ENCODE measurements at regions not wholly inside any gene's neighbourhood (a gene's known extent, or its start where the extent isn't known, plus 50 kb on each side); places are given as distances from the start of the nearest gene placed in this dataset.
"Not testable (repeated sequence)": the region's sequence is repeated elsewhere in the genome, so short reads cannot be mapped to it uniquely, and the experiment has no call there.

DNA sequence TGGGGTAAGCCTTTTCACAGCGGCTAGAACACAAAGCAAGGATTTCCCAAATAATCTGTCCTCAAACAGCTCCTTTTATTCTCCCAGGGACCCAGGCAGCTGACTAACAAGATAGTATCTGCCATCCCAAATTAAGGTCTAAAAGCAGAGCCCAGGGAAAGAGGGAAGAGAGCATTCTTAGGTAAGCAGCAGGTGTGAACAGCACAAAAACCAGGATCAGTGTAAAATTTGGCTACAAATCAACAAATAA lies 79.9 kb downstream of the RBMXL2 start:
- H3K27ac ChIP-seq, result no peak overlapping the region
- H3K4me1 ChIP-seq, result no peaks in the 10 kb centered on the region
- DNase-seq, result no peak
- ATAC-seq, result no peak
- no peak for TF ChIP-seq CTCF (IDR thresholded peaks at IDR 0.05)
- intact Hi-C loops (cut with DNase I), result no loop called here
- no peaks in the 10 kb centered on the region for H3K27me3 ChIP-seq
- H3K36me3 ChIP-seq, result no peaks in the 10 kb centered on the region
- no peak overlapping the region for H3K4me3 ChIP-seq
- no peaks in the 10 kb centered on the region for H3K9me3 ChIP-seq

DNA sequence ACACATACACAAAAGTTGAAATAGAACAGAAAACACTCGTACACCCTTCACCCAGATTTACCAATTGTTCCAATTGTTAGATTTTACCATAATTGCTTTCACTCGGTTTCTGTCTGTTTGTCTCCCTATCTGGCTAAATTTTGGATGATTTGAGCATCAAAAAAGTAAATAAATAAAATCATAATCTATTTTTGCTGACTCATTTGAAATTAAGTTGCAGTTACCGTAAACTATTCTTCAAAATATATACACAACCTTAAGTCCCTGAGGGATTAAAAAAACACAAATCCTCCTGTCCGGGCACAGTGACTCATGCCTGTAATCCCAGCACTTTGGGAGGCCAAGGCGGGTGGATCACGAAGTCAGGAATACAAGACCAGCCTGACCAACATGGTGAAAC lies 81.3 kb upstream of the SYT9 start:
- Histone ChIP-seq H3K4me1 (no peaks in the 10 kb centered on the region), H3K27ac (no peak overlapping the region), H3K36me3 (no peaks in the 10 kb centered on the region), H3K27me3 (no peaks in the 10 kb centered on the region), H3K4me3 (no peak overlapping the region), H3K9me3 (no peaks in the 10 kb centered on the region)
- DNase-seq, result no peak
- no peak for TF ChIP-seq CTCF (IDR thresholded peaks at IDR 0.05)
- no peak for ATAC-seq
- intact Hi-C loops (cut with DNase I), result no loop called here

DNA sequence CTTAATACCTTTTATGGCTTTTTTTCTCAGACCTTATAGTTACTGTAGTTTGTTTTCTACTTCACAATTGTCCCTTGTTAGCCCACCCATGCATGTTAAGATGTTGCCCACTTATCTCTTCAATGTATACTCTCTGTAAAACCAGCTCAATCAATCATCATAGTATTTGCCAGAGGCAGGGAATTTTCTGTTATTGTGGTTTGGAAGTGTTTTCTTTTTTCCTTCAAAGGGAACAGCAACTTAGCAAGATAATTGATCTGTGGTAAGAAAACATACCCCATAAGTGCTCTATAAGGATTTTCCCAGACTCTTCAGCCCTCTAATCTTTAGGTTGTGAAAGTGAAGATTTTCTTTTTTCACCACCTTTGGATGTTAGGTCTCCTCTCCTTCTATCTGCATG lies 76.7 kb upstream of the SYT9 start:
- no peaks in the 10 kb centered on the region for H3K9me3 ChIP-seq
- H3K4me3 ChIP-seq, result no peak overlapping the region
- H3K27ac ChIP-seq, result no peak overlapping the region
- H3K4me1 ChIP-seq, result no peaks in the 10 kb centered on the region
- no peaks in the 10 kb centered on the region for H3K36me3 ChIP-seq
- no peaks in the 10 kb centered on the region for H3K27me3 ChIP-seq
- ATAC-seq (no peak), DNase-seq (no peak)
- TF ChIP-seq CTCF (IDR thresholded peaks at IDR 0.05), result no peak
- intact Hi-C loops (cut with DNase I), result no loop called here

DNA sequence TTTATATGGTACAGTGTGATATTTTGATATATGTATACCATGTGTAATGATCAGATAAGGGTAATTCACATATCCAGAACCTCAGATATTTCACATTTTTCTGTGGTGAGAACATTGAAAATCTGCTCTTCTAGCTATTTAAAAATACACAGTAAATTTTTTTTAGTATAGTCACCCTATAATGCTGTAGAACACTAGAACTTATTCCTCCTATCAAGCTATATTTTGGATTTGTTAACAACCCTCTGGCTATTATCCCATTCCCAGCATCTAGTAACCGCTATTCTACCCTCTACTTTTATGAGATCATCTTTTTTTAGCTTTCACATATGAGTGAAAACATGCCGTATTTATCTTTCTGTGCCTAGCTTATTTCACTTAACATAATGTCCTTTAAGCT lies 65.5 kb upstream of the SYT9 start:
- no peak for TF ChIP-seq CTCF (IDR thresholded peaks at IDR 0.05)
- Histone ChIP-seq H3K9me3 (no peaks in the 10 kb centered on the region), H3K4me1 (no peaks in the 10 kb centered on the region), H3K27me3 (no peaks in the 10 kb centered on the region), H3K27ac (no peak overlapping the region), H3K4me3 (no peak overlapping the region), H3K36me3 (no peaks in the 10 kb centered on the region)
- intact Hi-C loops (cut with DNase I), result no loop called here
- DNase-seq, result no peak
- no peak for ATAC-seq

DNA sequence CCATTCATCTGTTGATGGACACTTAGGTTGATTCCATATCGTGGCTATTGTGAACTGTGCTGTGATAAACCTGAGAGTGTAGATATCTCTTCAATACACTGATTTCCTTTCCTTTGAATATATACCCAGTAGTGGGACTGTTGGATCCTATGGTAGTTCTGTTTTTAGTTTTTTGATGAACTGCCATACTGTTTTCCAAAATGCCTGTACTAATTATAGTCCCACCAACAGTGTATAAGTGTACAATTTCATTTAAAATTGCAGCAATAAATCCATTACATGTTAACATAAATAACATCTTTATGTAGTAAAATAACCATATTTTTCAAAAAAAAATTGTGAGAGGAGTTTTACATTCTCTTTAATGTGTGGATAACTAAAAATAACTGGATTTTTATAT lies 65.0 kb upstream of the SYT9 start:
- no peaks in the 10 kb centered on the region for H3K9me3 ChIP-seq
- H3K27me3 ChIP-seq, result no peaks in the 10 kb centered on the region
- intact Hi-C loops (cut with DNase I), result no loop called here
- H3K4me3 ChIP-seq, result no peak overlapping the region
- ATAC-seq (no peak), DNase-seq (no peak)
- H3K27ac ChIP-seq, result no peak overlapping the region
- no peak for TF ChIP-seq CTCF (IDR thresholded peaks at IDR 0.05)
- H3K36me3 ChIP-seq, result no peaks in the 10 kb centered on the region
- H3K4me1 ChIP-seq, result no peaks in the 10 kb centered on the region

- H3K27ac ChIP-seq; H3K27me3 ChIP-seq; H3K4me1 ChIP-seq; ATAC-seq; intact Hi-C loops (cut with DNase I); DNase-seq; H3K9me3 ChIP-seq; H3K36me3 ChIP-seq; H3K4me3 ChIP-seq: not testable (repeated sequence)
Measured at GRCh38 chr11:7192785-7193184, 58.9 kb upstream of the SYT9 start.

Data from upper lobe of right lung (tissue), 1 donor.